ACHN (cell line): ENCODE measurements at regions not wholly inside any gene's neighbourhood (a gene's known extent, or its start where the extent isn't known, plus 50 kb on each side); places are given as distances from the start of the nearest gene placed in this dataset.
"Not testable (repeated sequence)": the region's sequence is repeated elsewhere in the genome, so short reads cannot be mapped to it uniquely, and the experiment has no call there.

Experiments
- DNase-seq: peaks from one replicate; pipeline ENCODE4 v3.0.0-alpha.2; 2015
- in situ Hi-C: cut with HindIII; loops from 2 replicates; pipeline ENCODE4 v1.10.0; 2017; ENCODE audit warnings: low sequenced_read_pairs, low pct_ligation_motif_present, low pct_unique_long_range_greater_than_20kb

GRCh38 chr3:194054016-194054415 is 81.9 kb upstream of the HES1 start:
- in situ Hi-C loops, result no loop called here
- DNase-seq, result no peak

DNA sequence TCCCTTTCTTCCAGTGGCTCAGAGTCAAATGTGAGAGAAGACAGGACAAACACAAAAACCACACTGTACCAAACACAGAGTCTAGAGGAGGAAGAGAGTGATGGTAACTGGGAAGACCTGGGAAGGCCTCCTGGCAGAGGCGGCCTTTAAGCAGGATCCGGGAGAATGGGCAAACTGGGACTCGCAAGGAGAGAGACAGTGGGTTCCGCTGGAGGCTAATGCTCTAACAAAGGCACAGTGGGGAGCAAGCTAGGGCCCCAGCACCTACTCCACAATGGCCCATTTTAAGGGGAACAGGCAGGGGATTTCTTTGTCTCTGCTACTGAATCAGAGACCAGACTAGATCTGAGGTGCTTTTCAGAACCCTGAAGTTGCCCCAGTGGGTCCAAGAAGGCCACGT is 81.4 kb upstream of the HES1 start:
- no peak for DNase-seq
- in situ Hi-C loops, result no loop called here

- in situ Hi-C loops, result no loop called here
- DNase-seq, result no peak
These were observed 81.0 kb upstream of the HES1 start for GRCh38 chr3:194054961-194055360.

- in situ Hi-C loops, DNase-seq: not testable (repeated sequence)
These were observed 79.6 kb upstream of the HES1 start for GRCh38 chr3:194056323-194056722.

DNA sequence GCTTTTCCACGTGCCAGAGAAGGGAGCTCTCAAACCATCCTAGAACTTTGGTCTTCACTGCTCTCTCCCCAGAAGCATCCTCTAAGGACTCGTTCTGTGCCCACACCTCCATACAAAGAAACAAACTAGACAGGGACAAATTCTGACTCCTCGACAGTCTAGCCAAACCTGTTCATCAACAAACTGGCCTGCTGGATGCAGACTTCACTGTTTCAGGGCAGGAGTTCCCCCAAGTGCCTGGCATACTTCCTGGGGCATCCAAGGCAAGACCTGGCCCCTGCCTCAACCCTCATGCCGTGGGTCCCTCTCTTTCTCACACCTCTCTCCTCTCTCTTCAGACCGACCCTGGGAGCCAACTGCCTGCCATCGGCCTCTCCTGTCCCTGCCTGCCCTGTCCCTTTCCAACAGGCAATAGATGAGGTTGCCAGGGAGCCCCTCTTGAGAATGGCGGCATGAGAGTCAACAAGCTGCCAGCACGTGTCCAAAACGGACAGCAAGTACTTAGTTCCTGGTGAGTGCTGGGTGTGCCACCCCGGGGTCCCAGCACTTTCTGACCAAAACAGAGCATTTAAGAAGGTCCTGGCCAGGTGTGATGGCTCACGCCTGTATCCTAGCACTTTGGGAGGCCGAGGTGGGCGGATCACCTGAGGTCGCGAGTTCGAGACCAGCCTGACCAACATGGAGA is 79.1 kb upstream of the HES1 start:
- in situ Hi-C loops, result no loop called here
- DNase-seq, result no peak

GRCh38 chr3:194057570-194058188 is 78.3 kb upstream of the HES1 start:
- in situ Hi-C loops, result no loop called here
- DNase-seq, result no peak

DNA sequence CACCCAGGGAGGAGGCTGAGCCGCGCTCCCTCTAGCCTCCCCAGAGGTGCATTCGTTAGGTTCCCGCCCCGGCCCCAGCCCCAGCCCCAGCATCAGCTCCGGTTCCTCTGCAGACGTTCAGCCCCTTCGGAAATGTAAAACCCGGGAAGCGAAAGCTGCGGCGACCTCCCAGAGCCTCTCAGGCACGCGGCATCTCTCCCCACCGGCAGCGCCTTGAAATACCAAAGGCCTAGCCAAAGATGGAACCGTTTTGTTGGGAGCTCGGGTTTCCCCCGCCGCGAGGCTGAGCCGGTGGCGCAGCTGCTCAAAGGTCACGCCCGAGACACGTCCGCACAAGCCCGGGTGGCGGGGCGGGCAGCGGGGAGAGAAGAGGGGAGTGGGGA is 77.8 kb upstream of the HES1 start:
- peak; percentile 52 for DNase-seq

GRCh38 chr3:194058753-194059152 is 77.2 kb upstream of the HES1 start:
- no peak for DNase-seq
- in situ Hi-C loops, result no loop called here

More for the DNA sequence above, 77.8 kb upstream of the HES1 start:
- in situ Hi-C loops, result no loop called here

- in situ Hi-C loops, result no loop called here
These were observed 74.4 kb upstream of the HES1 start for GRCh38 chr3:194061421-194062030.

DNA sequence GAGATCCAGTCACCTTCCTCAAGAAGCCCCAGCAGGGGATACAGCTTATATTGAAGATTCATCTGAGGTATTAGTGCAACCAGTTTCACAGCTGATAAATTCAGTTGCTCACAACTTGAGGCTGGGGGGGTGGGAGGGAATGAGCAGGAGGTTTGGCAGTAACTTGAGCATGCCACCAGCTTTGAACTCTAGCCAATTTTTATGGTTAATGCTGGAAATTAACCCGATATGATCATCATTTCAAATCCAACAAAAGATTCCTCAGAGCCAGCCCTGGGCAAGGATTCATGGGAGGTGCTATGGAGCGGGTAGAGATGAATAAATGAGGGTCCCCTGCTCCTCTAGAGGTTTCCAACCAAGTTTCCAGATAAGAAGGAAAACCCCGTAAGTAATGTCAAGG is 73.1 kb upstream of the HES1 start:
- in situ Hi-C loops, result no loop called here

More at GRCh38 chr3:194061421-194062030, 74.4 kb upstream of the HES1 start:
- no peak for DNase-seq

GRCh38 chr3:194064380-194065332 is 71.3 kb upstream of the HES1 start:
- no peak for DNase-seq
- in situ Hi-C loops, result no loop called here

More for the DNA sequence above, 73.1 kb upstream of the HES1 start:
- DNase-seq, result no peak

DNA sequence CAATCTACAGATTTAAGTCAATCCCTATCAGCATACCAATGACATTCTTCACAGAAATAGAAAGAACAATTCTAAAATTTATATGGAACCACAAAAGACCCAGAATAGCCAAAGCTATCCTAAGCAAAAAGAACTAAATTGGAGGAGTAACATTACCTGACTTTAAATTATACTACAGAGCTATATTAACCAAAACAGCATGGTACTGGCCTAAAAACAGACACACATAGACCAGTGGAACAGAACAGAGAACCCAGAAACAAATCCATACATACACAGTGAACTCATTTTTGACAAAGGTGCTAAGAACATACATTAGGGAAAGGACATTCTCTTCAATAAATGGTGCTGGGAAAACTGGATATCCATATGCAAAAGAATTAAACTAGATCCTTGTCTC is 68.6 kb upstream of the HES1 start:
- in situ Hi-C loops, DNase-seq: not testable (repeated sequence)

DNA sequence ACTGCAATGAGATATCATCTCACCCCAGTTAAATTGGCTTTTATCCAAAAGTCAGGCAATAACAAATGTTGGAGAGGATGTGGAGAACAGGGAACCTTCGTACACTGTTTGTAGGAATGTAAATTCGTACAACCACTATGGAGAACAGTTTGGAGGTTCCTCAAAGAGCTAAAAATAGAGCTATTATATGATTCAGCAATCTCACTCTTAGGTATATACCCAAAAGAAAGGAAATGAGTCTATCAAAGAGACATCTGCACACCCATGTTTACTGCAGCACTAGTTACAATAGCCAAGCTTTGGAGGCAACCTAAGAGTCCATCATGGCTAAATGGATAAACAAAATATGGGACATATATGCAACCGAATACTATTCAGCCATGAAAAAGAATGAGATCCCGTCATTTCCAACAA is 68.0 kb upstream of the HES1 start:
- DNase-seq, result no peak
- in situ Hi-C loops, result no loop called here

DNA sequence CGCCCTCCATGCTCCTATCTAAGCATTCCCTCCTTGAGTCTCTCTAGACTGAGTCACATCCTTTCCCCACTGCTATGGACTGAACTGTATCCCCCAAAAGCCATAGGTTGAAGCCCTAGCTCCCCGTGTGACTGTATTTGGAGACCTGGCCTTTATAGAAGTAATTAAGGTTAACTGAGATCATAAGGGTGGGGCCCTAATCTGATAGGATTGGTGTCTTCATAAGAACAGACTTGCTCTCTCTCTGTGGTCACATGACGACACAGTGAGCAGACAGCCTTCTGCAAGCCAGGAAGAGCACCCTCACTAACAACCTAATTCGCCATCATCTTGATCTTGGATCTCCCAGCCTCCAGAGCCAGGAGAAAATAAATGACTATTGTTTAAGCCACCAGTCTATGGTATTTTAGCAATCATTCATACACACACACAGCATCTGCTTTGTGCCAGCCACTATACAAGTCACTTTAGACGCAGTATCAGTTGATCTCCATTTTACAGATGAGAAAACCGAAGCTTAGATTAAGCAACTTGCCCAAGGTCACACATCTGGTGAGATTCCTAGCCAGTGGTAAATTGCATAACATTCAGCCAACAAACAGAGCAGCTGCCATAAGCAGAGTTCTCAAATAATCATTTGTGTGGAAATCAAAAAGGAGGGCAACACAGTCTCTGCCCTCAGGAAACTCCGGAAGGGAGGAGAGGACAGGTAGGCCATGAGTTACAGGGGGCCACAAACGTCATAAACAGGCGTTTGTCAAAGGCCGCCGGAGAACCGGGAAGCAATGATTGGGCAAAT is 66.3 kb upstream of the HES1 start:
- no peak for DNase-seq
- in situ Hi-C loops, result no loop called here

DNA sequence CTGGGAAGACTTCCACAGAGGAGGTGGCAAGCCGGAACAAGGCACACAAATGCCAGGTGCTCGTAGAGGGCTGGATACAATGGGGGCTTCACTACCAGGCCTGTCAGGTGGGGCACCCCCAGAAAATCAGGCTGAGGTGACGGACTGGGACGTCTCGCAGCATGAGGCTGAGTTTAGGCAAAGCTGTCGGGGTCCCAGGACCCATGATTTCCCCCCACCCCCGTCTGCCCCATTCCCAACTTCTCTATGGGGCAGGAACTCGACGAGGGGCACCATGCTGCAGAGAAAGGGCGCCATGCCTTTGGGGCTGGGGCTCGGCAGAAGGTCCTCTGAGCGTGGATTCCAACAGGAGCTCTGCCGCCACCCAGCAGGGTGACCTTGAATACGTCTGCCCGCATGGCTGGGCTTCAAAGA is 65.7 kb upstream of the HES1 start:
- DNase-seq, result no peak
- in situ Hi-C loops, result no loop called here

DNA sequence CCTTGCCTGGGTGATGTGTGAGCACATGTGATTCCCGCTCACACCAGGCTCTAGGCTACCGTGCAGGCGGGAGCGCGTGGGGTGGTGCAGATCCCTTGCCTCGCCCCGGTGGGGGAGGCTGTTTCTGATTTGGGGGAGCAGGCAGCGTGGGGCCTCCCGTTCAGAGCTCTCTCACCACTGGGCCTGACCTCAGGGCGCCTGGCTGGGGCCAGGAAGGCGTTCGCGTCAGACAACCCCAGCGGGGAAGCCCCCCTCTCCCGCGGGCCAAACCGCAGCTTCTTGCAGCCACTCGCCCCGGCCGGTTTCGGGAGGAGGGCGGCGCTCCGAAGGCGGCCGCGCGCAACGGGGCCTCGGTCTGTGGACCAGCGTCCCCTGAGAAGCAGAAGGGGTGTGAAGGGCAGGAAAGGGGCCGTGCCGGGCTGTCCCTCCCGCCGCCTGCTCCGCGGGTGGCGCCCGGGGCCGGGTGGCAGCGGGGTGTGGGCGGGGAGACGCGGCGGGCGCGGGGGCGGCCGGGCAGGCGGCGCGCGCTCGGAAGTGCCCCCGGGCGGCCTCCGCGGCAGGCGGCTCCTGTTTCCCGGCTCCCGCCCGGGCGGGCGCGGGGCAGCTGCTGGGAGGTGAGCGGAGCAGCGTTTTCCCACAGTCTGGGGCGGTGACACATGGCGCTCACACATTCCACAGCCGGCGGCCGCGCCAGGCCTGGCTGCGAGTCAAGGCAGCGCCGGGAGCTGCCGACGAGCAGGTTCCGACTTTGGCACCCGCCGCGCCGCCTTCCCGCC is 65.1 kb upstream of the HES1 start:
- in situ Hi-C loops, result no loop called here
- DNase-seq, result peak; percentile 82

DNA sequence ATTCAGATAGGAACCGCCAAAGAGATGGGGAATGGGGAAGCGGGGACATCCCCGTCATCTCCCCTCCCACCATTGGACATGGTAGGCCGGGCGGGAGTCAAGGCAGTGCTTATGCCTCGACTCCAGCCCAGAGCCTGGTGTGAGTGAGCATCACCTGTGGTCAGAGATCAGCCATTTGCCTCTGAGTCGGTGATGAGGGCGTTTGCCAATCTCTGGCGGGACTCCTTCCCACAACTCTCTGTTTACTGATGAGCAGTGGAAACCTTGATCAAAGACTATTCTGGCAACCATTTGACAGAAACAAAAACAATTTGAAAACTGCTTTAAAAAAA is 63.9 kb upstream of the HES1 start:
- no peak for DNase-seq
- in situ Hi-C loops, result no loop called here
